Psoas muscle (tissue), 7 donors: ENCODE measurements at regions not wholly inside any gene's neighbourhood (a gene's known extent, or its start where the extent isn't known, plus 50 kb on each side); places are given as distances from the start of the nearest gene placed in this dataset.

Experiments
- ATAC-seq, 4 donors: fragments of 200-7000 bp; cut with Tn5 transposase; one replicate each; pipeline ENCODE4 v1.9.1; 2020; ENCODE audit warnings: moderate library complexity in 3 of 4, mild to moderate bottlenecking in 2 of 4
- DNase-seq, 2 donors: peaks; one replicate each; pipeline ENCODE4 v3.0.0-alpha.2; 2020
- H3K27ac ChIP-seq: fragments of 200-600 bp; one replicate; pipeline ENCODE4 v1.8.0; 2022
- H3K27me3 ChIP-seq, 3 donors: fragments of 200-600 bp in 1 of 3; one replicate each; pipeline versions ENCODE4 v1.6.1 to v1.8.0; 2013 to 2022; ENCODE audit warnings: low read length in 2 of 3, mild to moderate bottlenecking in 2 of 3, moderate library complexity in 1 of 3; ENCODE audit not compliant: insufficient read depth in 3 of 3
- H3K36me3 ChIP-seq, 2 donors: fragments of 200-600 bp in 1 of 2; one replicate each; pipeline versions ENCODE4 v1.6.1 to v1.8.0; 2013 to 2022; ENCODE audit warnings: low read depth in 1 of 2, mild to moderate bottlenecking in 1 of 2, moderate library complexity in 1 of 2; ENCODE audit not compliant: insufficient read depth in 1 of 2
- H3K4me1 ChIP-seq: fragments of 200-600 bp; one replicate; pipeline ENCODE4 v1.8.0; 2022
- H3K4me3 ChIP-seq: fragments of 200-600 bp; one replicate; pipeline ENCODE4 v1.8.0; 2022; ENCODE audit warnings: mild to moderate bottlenecking
- H3K9me3 ChIP-seq: fragments of 200-600 bp; one replicate; pipeline ENCODE4 v1.8.0; 2022
- WGBS, 3 donors: extraction: QIAGEN DNeasy Blood & Tissue Kit; methylation state at CpG; one replicate each; pipeline versions ENCODE4 v1.1.6 to v1.1.7; 2013; 5-methylcytosine and 5-hydroxymethylcytosine counted together
- intact Hi-C, 2 donors: fragments of 100-400 bp; cut with DNase I; formaldehyde crosslinking; loops; one replicate each; pipeline versions ENCODE4 v1.11.0 to v1.14.2; 2022
- TF ChIP-seq, protein P1 (sequence below): fragments of 200-600 bp; IDR thresholded peaks from one replicate; pipeline ENCODE4 v1.8.0; 2022; ENCODE audit warnings: antibody characterized with exemption
- donor health status: healthy with polysubstance abuse.
- donor health status: DM: no; HTN: no; CAD: no; lungs with moderate emphysema.
- donor health status: Bipolar disorder and iron deficiency.
- donor health status: healthy.
- donor health status: DM: yes; HTN: yes; CAD: no.
- donor health status: DM: no; HTN: no; CAD: no.
- donor health status: DM: yes; HTN: yes; CAD: no.

DNA sequence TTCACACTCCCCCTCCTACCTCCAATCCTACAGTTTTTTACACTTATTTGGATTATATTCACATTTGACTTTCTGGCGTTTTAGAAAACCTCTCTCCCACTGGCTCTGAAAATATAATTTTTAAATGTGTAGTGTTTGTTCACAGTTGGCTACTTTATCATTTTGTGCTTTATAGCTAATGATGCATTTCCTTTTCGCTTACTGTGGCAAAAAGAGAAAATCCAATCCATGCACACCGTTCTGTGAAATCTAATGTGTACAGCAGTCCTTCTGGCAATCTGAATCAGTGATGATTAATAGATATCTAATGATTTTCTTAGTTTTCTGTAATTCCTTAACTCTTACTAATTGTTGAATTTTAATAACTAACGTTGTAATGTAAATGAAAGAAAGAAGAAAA is 271.5 kb downstream of the ARAP2 start:
- Histone ChIP-seq H3K9me3 (no peaks in the 10 kb centered on the region), H3K27ac (no peak overlapping the region), H3K4me1 (no peaks in the 10 kb centered on the region), H3K36me3 (no peaks in the 10 kb centered on the region), H3K4me3 (no peak overlapping the region), H3K27me3 (no peaks in the 10 kb centered on the region)
- no peak for DNase-seq
- WGBS, 3 donors, result 34 to 52% (median 38%) methylated on average over 4 of the region's 4 CpGs
- no peak for ATAC-seq
- TF ChIP-seq, protein P1, sequence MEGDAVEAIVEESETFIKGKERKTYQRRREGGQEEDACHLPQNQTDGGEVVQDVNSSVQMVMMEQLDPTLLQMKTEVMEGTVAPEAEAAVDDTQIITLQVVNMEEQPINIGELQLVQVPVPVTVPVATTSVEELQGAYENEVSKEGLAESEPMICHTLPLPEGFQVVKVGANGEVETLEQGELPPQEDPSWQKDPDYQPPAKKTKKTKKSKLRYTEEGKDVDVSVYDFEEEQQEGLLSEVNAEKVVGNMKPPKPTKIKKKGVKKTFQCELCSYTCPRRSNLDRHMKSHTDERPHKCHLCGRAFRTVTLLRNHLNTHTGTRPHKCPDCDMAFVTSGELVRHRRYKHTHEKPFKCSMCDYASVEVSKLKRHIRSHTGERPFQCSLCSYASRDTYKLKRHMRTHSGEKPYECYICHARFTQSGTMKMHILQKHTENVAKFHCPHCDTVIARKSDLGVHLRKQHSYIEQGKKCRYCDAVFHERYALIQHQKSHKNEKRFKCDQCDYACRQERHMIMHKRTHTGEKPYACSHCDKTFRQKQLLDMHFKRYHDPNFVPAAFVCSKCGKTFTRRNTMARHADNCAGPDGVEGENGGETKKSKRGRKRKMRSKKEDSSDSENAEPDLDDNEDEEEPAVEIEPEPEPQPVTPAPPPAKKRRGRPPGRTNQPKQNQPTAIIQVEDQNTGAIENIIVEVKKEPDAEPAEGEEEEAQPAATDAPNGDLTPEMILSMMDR, result no peak
- intact Hi-C loops, result no loop called here

DNA sequence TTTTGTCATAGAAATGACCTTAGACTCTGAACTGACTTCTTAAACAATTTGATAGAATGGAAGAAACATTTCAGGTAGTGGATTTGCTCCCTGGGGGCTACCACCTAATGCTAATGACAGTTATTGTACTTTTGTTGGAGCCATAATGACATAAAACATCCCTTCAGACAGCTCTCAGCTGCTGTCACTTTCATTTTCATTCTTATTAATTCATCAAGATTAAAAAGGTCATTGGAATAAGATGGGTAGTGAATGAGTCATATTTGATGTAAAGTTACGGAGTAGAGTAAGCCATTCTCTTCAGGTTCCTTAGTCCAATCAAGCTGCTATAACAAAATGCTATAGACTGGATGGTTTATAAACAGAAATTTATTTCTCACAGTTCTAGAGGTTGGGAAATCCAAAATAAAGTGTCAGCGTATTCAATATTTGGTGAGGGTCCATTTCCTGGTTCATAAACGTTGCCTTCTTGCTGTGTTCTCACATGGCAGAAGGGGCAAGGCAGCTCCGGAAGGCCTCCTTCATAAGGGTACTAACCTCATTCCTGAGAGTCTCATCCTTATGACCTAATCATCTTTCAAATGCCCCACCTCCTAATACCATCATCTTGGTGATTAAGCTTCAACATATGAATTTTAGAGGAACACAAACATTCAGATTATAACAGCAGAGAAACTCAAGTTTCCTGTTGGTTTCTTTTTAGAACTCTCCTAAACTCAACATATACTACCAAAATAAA is 268.5 kb downstream of the ARAP2 start:
- Histone ChIP-seq H3K27ac (no peak overlapping the region), H3K4me1 (no peaks in the 10 kb centered on the region), H3K27me3 (no peaks in the 10 kb centered on the region), H3K36me3 (no peaks in the 10 kb centered on the region), H3K9me3 (no peaks in the 10 kb centered on the region), H3K4me3 (no peak overlapping the region)
- 82 to 84% (median 83%) methylated on average over 4 of the region's 4 CpGs for WGBS, 3 donors
- DNase-seq (no peak), ATAC-seq (no peak)
- TF ChIP-seq, protein P1, result no peak
- intact Hi-C loops, result no loop called here

DNA sequence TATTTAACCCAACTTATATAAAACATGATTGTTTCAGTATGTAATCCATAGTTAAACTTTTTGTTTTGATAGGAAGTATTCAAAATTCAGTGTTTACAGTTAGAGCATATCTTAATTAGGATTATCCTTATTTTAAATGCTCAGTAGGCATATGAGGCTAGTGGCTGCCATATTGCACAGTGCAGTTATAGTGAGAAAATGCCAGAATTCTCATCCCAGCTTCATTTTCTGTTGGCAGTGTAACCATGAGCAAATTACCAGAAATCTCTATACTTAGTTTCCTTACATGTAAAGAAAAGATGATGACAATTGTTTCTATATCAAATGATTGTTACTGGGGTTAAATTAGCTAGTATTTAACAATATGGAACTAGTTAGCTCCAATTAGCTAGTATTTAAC is 265.8 kb downstream of the ARAP2 start:
- no peak for ATAC-seq
- TF ChIP-seq, protein P1, result no peak
- no peaks in the 10 kb centered on the region for H3K27me3 ChIP-seq

DNA sequence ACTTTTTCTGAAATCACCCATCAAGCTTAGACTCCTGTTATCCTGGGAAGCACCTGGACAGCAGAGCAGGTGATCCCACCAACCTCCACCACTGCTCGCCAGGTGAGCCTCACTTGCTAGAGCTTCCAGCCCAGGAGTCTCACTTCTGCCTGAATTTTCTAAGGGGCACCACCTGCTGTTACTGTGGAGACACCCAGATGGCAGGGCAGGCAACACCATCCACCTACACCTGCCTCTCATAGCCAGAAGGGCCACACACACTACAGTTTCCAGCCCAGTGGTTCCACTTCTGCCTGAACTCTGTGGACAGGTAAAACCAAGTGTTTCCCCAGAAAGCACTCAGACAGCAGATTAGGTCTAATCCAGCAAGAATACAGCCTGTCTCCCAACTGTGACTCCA is 262.0 kb downstream of the ARAP2 start:
- ATAC-seq, result no peak
- Histone ChIP-seq H3K4me1 (no peaks in the 10 kb centered on the region), H3K36me3 (no peaks in the 10 kb centered on the region), H3K9me3 (peaks cover 4% of the 10 kb centered on the region), H3K4me3 (no peak overlapping the region), H3K27me3 (no peaks in the 10 kb centered on the region), H3K27ac (no peak overlapping the region)
- DNase-seq, result no peak
- intact Hi-C loops, result no loop called here
- TF ChIP-seq, protein P1, result no peak
- 82 to 95% (median 90%) methylated on average over 1 of the region's 1 CpG for WGBS, 3 donors

More for the DNA sequence above, 265.8 kb downstream of the ARAP2 start:
- Histone ChIP-seq H3K36me3 (no peaks in the 10 kb centered on the region), H3K4me1 (no peaks in the 10 kb centered on the region), H3K27ac (no peak overlapping the region), H3K9me3 (no peaks in the 10 kb centered on the region), H3K4me3 (no peak overlapping the region)
- intact Hi-C loops, result no loop called here
- DNase-seq, result no peak

DNA sequence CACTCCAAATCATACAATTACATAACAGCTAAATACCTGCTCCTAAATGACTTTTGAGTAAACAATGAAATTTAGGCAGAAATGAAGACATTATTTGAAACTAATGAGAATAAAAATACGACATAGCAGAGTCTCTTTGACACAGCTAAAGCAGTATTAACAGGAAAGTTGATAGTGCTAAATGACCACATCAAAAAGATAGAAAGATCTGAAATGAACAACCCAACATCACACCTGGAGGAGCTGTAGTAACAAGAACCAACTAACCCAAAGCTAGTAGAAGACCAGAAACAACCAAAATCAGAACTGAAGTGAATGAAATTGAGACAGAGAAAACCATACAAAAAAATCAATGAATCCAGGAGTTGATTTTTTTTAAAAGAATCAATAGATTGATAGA is 257.8 kb downstream of the ARAP2 start:
- peaks cover 19% of the 10 kb centered on the region for H3K9me3 ChIP-seq
- DNase-seq (no peak), ATAC-seq (no peak)
- intact Hi-C loops, result no loop called here
- no peaks in the 10 kb centered on the region for H3K36me3 ChIP-seq
- no peak overlapping the region for H3K27ac ChIP-seq
- no peaks in the 10 kb centered on the region for H3K4me1 ChIP-seq
- no peak overlapping the region for H3K4me3 ChIP-seq
- no peaks in the 10 kb centered on the region for H3K27me3 ChIP-seq
- WGBS, 3 donors, result 69 to 81% (median 71%) methylated on average over 1 of the region's 1 CpG
- TF ChIP-seq, protein P1, result no peak
